ENCODE measurements at regions not wholly inside any gene's neighbourhood (a gene's known extent, or its start where the extent isn't known, plus 50 kb on each side); places are given as distances from the start of the nearest gene placed in this dataset.

DNA sequence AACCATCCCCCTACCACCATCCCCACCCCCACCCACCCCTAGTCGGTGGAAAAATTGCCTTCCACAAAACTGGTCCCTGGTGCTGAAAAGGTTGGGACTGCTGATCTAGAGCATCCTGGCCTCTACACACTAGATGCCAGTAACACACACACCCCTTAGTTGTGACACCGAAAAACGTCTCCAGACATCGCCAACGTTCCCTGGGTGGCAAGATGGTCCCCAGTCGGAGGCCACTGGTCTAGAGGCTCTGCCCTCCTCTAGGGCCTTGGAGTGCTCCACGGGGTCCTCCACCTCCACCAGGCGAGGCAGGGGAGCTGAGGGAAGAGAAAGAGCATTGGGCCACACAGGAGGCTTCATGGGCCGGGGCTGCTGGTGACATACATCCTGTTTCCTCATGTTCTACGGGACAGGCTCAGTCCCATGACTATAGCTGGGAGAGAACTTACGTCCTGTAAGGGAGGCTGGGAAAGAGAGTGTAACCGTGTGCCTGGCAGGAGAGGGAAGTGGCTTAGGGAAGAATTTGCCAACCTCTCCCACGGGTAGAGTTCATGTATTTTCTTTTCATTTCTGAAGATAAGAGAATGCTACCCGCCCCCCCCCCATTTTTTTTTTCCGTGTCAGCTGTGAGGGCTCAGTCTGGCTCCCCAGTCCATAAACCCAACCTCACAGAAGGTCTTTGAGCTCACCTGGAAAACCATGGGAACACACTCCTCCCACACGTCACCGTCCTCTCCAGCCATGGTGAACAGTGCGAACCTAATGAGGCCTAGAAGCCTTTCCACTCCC is 132.7 kb upstream of the MYCN start:
- no peak for DNase-seq

DNA sequence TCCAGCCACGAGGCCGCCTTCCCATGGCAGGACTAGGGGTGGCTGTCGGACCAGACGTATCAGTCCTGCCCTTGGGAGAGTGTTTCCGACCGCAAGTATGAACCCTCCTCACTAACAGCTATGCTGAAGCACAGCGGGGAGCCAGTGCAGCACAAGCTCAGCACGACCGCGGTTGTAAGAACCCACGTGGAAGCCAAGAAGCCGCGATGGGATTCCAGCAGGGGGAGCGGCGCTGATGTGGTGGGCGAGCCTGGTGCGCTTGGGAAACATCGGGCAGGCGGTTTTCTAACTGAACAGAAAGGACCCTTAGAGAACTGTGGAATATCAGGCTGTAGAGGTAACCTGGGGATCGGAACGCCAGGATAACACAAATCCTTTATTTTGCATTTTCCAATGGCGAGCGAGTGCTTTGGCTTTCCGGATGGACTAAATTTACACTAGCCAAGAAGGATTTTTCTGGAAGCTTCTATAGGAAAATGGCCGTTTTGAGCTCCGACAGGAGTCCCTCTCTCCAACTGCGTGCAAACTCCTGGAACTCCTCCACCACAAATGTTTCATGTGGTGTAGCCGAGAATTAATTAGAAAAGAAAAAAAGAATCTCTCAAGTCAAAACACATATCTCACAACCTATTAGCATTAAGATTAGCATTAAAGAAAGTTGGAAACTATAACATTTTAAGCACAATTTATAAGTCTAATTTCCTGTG is 132.0 kb upstream of the MYCN start:
- DNase-seq: no peak

DNA sequence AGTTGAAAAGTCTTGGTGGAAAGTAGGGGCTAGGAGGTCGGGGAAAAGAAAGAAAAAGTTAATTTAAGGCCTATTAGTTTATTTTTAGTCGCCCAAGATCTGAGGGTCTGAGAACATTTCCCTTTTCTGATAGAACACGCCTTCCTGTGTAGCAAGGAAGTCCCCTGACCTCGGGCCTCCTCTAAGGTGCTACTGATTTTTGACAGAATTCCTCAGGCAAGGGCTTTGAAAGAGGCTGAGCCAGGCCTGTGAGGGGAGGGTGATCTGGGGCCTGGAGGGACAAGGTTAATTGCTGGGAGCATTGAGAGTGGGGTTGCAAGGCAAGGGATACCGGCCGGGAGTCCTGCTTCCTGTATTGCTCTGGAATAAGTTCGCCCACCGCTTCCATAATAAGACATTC is 131.4 kb upstream of the MYCN start:
- no peak for DNase-seq

DNA sequence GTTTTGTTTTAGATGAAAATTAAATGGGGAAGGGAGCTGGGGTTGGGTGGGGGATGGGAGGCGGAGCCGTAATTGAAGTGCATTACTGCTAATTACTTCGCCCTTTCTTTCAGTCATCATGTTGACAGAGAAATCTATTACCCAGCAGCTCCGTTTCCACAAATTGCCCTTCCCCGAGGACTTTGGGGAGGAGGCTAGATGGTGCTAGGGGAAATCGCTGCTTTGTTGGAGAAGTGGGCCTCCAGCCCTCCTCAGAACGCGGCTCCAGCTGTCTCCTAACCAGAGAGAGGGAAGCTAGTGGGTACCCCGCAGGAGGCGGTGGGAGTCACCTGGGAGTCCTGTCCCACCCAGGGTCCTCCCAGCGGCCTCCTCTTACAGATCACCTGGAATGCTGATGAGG is 130.9 kb upstream of the MYCN start:
- no peak for DNase-seq

DNA sequence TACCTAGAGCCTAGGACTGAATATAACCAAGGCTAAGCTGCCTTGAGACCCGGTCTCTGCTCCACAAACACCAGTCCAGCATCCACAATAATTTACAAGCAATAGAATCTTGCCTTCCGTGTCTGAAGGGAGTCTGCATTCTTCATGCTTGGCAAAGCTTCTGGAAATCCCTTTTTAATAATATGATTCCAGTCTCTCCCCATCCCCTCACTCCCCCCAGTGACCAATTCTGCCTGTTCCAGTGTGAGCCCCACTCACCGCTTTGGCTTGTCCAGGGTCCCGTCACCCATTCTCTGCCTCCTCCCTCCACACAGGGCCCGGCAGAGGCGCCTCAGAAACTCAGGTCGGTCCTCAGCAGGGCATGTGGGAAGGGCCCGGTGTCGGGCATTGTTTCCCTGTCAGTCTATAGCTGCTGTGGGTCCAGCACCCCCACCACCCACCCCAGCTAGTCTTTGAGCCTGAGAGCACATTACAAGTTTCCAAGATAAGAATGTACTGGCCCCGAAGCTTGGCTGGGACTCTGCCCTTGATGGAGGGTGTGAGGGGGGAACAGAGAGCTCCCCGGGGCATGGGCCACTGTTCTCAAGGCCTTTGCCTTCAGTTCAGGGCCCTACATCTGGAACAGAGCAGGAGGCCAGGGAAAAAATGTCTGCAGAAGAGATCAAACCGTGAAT is 129.7 kb upstream of the MYCN start:
- no peak for DNase-seq

DNA sequence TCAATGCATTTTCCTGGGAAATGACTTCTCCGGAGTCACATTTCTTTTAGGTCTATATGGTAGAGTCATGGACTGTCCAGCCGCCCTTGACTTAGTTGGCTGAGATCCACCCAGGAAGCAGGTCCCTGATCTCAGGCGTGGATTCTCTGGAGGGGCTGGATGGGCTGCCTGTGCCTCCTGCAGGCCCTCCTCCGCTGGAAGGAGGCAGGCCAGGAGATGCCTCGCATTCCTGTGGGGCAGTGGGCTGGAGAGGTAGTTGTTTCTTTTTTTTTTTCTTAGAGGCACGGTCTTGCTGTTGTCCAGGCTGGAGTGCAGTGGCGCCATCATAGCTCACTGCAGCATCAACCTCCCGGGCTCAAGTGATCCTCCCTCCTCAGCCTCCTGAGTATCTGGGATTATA is 129.0 kb upstream of the MYCN start:
- no peak for DNase-seq

DNA sequence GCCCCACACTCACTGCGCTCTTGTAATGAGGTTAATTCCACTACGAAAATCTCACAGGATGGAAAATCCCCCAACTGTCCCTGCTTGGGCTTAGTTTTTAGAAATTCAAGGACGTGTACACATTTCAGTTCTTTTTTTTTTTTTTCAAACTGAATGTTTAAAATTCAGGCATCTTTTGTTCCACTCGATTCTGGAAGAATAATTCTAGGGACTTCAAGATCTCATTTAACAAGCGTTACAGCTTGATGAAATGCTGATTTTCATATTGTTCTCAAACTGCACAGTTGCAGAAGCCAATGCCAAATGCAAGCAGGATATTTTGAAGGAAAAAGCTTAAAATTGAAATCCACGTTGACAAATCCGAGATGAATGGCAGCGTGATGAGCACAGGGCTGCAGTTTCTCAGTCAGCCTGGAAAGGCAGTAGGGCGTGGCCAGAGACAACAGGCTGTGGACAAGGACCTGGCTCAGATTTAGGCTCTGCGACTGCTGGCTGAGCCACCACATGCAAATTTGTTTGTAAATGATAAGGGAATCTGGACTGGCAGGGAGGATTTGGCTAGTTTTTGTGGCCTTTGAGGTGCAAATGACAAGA is 128.1 kb upstream of the MYCN start:
- DNase-seq: no peak

DNA sequence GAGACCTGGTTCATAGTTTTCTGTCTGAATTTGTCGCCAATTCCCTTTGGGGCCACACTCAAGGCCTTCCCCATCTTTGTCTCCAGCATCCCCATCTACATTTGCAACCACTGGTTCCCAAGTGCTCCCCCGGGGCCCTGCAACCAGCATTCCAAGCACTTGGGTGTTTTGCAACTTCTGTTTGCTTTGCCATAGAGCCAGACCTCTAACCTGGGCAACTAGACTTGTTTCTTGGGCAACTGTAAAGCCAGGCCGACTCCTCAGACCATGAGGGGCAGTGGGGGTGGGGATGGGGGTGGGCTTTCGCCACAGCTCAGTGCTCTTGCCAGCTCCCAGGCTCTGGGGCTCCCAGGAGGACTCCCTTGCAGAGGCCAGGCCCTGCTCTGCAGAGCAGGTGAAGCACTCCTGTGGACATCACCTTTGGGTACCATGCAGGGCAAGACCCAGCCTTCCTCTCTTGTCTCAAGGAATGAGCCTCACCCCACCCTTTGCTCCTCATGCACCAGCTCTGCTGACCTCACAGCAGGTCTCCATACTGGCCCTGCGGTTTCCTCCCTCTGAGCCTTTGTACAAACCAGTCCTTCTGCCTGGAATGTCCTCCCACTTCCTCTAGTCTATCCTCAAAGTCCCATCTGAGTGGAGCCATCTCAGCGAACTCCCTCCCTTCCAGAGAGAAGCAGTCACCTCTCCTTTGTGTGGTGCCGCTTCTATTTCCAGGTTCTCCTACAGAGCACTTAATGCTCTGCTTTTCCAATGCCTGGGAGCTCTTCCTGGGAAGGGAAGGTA is 126.7 kb upstream of the MYCN start:
- DNase-seq: no peak

DNA sequence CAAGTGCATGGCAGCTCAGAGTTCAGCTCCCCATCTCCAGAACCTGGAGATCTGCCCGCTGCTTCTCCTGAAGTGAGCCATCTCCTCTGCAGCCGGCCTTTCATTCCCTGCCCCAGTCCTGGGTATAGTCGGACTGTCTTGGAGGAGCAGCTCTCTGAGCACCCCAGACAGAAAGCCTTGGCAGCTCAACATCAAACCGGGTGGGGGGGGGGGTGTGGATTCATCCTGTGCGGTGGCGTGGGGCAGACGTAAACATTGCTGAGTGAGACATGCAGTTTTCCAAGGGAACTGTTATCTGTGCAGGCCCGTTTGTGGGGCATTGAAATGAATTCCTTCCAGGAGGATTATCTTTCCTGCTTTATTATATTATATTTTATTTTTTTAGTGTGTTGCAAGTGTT is 125.9 kb upstream of the MYCN start:
- DNase-seq: no peak

DNA sequence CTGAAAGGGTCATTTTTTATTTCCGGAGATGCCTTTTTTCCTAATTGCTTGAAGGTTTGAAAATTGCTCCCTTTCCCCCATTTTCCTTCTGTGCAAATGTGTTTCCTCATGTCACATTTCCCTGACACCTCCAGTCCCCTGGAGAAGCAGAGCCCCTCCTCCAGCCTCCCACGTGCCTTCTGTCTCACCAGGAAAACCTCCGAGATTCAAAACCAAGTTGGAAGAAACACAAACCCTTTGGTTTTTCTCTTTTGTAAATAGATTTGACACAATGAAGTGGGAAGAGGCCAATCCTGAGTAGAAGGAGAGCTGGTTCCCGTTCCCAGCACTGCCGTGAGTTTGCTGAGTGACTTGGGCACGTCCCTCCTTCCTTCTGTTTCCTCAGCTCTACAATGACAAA is 125.4 kb upstream of the MYCN start:
- no peak for DNase-seq

DNA sequence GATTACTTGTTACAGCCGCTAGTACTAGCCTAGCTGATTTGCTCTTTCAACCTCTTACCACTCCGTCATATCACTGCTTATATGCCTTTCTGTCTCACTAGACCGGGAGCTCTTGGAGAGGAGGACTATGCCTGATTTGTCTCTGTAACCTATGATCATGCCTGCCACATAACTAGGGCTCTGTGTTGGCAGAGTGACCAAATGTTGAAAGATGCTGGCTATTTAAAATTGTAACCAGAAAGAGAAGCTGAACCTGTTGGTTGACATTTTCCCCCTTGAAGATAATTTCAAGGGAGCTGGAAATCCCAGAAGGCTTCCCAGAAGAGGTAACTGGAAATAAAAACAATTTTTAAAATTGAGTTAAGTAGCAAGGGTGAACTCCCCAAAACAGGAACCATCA is 124.1 kb upstream of the MYCN start:
- DNase-seq: no peak

DNA sequence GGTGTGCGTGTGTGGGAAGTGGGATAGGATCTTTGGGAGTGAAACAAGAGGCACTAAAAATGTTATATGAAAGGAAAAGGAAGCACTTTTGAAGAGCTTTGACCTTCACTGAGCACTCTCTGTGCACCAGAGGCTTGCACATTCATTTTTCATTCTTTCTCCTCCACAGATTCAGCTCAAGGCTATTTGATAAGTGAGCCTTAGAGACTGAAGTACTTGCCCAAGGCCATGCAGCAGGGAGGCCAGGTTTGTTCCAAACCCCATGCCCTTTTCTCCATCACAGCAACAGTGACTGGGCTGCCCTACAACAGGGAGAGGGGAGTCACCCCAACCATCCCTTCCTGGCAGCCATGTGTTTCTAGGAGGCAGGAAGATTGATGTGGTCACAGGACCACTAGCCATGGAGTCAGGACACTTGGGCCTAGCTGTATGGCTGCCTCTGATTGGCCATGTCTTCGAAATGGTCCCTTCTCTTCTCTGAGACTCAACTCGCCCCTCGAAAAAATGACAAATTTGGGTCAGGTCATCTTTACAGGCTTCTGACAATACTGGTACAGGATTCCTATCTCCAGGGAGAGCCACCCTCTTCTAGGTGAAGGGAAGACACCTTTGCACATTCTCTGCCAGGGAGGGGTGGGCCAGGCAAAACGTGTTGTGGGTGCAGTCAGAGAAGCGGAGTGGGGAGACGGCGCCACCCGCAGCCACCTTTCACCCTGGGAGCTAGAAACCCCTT is 123.5 kb upstream of the MYCN start:
- DNase-seq: no peak

DNA sequence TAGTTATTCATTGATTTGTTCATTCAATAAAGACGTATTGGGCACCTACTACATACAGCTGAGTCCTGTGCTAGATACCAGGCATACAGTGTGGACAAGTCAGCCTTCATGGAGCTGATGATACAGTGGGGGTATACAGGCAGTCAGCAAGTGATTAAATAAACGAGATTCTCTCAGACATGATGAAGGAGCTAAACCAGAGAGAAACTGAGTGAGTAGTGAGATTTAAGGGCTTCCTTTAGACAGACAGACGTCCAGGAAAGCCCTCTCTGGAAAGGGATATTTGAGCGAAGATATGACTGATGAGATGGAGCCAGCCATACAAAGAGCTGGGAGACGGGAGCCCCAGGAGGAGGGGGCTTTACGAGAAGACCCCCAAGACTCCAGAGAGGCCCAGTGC is 122.6 kb upstream of the MYCN start:
- no peak for DNase-seq

DNA sequence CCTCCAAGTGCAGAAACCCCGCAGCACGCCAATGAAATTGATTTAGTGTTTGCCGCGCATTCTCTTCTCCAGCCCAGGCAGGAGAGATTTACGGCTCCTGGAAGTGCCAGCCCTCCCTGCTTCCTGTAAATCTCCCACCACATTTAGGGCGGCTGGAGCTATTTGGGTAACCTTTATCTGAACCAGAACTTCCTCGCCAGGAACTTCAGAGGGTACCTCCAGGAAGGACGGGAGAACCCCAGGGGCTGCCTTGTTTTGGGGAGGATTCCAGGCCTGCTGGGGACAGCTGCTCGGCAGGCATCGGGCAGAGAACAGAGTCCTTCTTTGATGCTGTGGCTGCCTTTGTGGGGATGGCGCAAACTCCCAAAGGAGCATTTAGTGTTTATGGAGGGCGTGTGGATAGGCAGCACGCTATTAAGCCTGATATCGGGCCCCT is 122.0 kb upstream of the MYCN start:
- DNase-seq: no peak

DNA sequence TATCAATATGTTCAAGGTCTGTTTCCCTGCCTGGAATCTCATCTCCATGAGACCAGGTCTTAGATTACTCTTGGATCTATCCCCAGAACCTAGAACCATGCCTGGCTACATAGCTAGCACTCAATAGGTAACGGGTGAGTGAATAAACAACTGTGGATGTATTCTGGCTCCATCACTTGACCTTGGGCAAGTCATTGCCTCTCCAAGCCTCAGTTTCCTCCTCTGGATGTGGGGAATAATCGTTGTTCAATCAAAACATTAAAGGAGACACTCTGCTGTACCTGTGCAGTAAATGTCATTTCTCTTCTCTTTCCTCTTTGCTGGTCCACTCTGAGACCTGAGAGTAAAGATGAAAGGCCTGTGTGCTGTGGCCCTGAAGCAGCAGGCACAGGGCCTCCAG is 121.5 kb upstream of the MYCN start:
- no peak for DNase-seq

DNA sequence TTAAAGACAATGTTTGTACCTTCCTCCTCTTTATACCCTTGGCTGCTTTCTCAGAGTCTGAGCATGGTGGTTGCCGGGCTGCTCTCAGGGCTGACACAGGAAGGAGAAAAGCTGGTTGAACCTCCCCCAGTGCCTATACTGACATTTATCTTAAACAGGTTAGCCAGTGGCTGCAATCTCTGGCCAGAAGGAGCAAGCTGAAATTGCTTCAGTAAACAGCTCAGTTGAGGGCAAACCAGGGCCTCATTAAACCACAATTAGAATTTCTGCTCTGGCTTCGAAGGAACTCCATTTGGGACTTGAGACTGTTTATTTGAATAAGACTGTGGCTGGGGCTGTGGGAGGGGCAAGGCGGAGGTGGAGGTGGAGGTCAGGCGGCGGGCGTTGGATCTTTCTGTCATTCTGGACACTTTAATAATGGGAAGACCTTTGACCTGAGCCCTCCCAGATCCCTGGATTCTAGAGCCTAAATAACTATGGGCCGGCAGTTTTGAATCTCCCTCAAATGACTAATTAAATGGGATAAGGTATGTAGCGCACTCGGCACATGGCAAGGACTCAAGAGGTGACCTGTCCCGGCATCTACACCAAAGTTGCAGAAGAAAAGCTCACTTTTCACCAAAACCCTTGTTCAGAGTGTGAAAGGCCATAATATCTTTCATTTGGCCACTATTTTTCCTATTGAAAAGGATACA is 120.6 kb upstream of the MYCN start:
- DNase-seq: no peak

DNA sequence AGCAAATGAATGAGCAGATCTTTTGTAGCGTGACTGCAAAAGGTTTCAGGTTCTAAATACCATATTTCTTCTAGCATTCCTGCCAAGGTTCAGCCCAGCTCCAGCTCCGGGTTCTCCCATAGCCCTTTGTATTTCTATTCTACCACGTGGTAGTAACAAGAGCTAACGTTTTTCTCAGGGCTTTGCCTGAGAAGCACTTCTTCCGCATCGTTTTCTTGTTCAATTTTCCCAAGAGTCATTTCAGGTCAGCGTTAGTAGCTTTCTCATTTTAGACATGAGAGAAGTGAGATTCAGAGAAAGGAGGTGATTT is 120.1 kb upstream of the MYCN start:
- DNase-seq: no peak

DNA sequence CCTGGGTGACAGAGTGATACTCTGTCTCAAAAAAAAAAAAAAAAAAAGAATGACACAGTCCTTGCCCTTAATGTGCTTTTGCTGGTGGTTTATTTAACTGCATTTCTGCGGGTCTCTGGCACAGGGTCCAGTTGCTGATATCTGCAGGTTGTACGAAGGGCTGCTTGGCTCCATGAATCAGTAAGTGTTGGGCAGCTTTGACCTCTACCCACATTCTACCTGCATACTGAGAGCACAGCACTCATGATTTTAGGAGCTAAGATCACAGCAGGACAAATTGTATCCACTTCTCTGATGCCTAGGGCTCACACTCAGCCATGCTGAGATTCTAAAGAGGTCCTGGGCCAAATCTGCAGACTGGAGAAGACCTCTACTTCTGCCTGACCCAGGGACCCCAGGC is 119.4 kb upstream of the MYCN start:
- DNase-seq: no peak

DNA sequence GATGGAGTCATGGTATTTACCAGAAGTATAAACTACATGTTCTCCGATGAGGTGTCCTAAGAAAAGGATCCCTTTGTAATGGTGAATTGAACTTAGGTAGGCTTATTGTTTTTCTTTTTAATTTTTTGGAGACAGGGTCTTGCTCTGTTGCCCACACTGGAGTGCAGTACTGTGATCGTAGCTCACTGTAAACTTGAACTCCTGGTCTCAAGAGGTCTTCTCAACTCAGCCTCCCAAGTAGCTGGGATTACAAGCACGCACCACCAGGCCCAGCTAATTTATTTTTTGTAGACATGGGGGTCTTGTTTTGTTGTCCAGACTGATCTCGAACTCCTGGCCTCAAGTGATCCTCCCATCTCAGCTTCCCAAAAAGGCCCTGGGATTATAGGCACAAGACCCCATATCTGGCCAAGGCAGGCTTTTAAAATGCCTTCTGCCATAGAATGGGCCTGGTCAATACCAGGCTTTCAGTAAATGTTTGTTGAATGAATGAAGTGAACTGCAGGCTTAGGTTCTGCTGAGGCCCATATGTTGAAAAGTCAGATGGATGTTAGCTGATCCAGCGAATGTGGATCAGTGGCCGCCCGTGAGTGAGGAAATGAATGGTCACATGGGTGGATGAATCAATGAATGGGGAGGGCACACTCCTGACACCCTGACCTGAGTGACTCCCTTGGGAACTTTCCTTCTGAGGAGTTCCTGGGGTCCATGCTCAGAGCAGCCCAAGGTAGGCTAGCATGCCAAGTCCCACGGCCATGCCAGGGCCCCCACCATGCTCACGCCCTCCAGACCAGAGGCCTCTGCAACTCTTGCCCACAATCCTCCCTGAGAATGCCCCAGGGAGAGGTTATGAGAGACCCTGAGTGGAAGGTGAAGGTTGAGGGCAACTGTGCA is 118.0 kb upstream of the MYCN start:
- no peak for DNase-seq

Data from muscle of arm (tissue), 1 donor.